ENCODE measurements at regions not wholly inside any gene's neighbourhood (a gene's known extent, or its start where the extent isn't known, plus 50 kb on each side); places are given as distances from the start of the nearest gene placed in this dataset.

DNA sequence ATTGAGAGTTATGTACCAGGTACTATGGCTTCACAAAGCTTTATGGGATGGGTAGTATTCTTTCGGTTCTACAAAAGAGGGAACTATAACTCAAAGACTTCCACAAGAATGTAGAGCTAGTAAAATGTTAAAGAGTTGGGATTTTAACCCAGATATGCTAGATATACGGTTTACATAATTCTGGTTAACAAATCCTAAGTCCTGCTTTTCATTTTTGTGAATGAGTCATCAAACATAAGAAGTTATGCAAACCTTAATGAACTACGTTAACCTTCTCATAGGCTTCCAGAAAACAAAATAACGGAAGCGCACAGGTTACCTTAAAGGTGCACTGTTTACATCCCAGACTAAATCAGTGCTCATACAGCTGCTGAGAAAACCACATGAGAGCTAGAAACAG is 1049.3 kb downstream of the MCTP2 start:
- Histone ChIP-seq H3K27me3 (ENCODE audit: insufficient read depth, poor library complexity, severe bottlenecking) (no peaks in the 10 kb centered on the region), H3K27ac (replicated peaks) (no peak overlapping the region), H3K4me3 (replicated peaks; ENCODE audit: insufficient read depth, low read length) (no peak overlapping the region)
- TF ChIP-seq SPI1 (IDR thresholded peaks at IDR 0.05; ENCODE audit: borderline replicate concordance, low read depth) (no peak), POLR2AphosphoS5 (IDR thresholded peaks at IDR 0.05; ENCODE audit: low read depth) (no peak), GABPA (IDR thresholded peaks at IDR 0.05; ENCODE audit: low read depth) (no peak)
- TF ChIP-seq, protein P1, sequence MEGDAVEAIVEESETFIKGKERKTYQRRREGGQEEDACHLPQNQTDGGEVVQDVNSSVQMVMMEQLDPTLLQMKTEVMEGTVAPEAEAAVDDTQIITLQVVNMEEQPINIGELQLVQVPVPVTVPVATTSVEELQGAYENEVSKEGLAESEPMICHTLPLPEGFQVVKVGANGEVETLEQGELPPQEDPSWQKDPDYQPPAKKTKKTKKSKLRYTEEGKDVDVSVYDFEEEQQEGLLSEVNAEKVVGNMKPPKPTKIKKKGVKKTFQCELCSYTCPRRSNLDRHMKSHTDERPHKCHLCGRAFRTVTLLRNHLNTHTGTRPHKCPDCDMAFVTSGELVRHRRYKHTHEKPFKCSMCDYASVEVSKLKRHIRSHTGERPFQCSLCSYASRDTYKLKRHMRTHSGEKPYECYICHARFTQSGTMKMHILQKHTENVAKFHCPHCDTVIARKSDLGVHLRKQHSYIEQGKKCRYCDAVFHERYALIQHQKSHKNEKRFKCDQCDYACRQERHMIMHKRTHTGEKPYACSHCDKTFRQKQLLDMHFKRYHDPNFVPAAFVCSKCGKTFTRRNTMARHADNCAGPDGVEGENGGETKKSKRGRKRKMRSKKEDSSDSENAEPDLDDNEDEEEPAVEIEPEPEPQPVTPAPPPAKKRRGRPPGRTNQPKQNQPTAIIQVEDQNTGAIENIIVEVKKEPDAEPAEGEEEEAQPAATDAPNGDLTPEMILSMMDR (IDR thresholded peaks at IDR 0.05; ENCODE audit: insufficient read depth, low read length), result no peak
- TF ChIP-seq, protein P2, sequence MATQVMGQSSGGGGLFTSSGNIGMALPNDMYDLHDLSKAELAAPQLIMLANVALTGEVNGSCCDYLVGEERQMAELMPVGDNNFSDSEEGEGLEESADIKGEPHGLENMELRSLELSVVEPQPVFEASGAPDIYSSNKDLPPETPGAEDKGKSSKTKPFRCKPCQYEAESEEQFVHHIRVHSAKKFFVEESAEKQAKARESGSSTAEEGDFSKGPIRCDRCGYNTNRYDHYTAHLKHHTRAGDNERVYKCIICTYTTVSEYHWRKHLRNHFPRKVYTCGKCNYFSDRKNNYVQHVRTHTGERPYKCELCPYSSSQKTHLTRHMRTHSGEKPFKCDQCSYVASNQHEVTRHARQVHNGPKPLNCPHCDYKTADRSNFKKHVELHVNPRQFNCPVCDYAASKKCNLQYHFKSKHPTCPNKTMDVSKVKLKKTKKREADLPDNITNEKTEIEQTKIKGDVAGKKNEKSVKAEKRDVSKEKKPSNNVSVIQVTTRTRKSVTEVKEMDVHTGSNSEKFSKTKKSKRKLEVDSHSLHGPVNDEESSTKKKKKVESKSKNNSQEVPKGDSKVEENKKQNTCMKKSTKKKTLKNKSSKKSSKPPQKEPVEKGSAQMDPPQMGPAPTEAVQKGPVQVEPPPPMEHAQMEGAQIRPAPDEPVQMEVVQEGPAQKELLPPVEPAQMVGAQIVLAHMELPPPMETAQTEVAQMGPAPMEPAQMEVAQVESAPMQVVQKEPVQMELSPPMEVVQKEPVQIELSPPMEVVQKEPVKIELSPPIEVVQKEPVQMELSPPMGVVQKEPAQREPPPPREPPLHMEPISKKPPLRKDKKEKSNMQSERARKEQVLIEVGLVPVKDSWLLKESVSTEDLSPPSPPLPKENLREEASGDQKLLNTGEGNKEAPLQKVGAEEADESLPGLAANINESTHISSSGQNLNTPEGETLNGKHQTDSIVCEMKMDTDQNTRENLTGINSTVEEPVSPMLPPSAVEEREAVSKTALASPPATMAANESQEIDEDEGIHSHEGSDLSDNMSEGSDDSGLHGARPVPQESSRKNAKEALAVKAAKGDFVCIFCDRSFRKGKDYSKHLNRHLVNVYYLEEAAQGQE (IDR thresholded peaks at IDR 0.05; ENCODE audit: insufficient replicate concordance, low read depth), result no peak
- DNase-seq (ENCODE audit: low read depth in 1 of 2, low spot score in 1 of 2), result no peak

DNA sequence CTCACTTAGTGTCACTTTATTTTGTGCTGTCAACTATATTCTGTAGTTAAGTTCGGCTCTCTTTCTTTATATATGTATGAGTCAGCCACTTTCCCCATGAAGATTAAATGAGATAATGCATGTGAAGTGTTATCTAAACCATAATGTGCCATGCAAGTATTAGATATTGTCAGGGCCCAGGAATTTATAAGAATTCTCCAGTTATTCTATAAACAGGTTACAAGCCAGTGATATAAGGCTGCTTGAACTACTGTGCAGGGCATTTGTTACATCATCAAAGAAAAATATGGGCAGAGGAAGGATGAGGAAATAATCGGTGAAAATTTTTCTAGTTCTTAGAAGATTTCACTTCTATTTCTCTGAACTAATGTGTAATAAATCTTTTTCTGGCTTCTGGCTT is 1049.0 kb upstream of the NR2F2 start:
- no peak for DNase-seq (ENCODE audit: low read depth in 1 of 2, low spot score in 1 of 2)
- no peaks in the 10 kb centered on the region for H3K27me3 ChIP-seq (ENCODE audit: insufficient read depth, poor library complexity, severe bottlenecking)
- TF ChIP-seq POLR2AphosphoS5 (IDR thresholded peaks at IDR 0.05; ENCODE audit: low read depth), result no peak
- no peak for TF ChIP-seq SPI1 (IDR thresholded peaks at IDR 0.05; ENCODE audit: borderline replicate concordance, low read depth)
- TF ChIP-seq, protein P1 (IDR thresholded peaks at IDR 0.05; ENCODE audit: insufficient read depth, low read length), result no peak
- no peak for TF ChIP-seq GABPA (IDR thresholded peaks at IDR 0.05; ENCODE audit: low read depth)
- TF ChIP-seq, protein P2 (IDR thresholded peaks at IDR 0.05; ENCODE audit: insufficient replicate concordance, low read depth), result no peak
- no peak overlapping the region for H3K27ac ChIP-seq (replicated peaks)
- H3K4me3 ChIP-seq (replicated peaks; ENCODE audit: insufficient read depth, low read length), result no peak overlapping the region

DNA sequence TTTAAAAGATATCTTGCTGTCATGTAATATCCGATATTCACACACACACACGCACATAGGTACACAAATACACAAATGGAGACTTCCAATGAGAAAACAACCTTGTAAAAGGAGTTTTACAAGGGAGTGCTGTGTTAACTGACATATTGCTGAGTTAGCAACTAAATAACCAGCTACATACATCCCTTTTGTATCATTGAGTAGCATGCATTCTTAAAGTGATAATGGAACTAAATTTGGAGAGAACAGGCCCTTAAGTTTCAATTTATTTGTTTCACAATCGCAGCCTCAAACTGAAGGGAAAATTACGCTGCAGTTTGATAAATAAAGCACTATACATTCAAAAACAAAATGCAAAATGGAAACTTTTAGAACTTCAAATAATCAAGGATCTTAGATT is 1046.0 kb upstream of the NR2F2 start:
- DNase-seq (ENCODE audit: low read depth in 1 of 2, low spot score in 1 of 2), result no peak
- Histone ChIP-seq H3K27ac (replicated peaks) (peak overlapping the region; percentile 57), H3K27me3 (ENCODE audit: insufficient read depth, poor library complexity, severe bottlenecking) (no peaks in the 10 kb centered on the region), H3K4me3 (replicated peaks; ENCODE audit: insufficient read depth, low read length) (no peak overlapping the region)
- TF ChIP-seq, protein P2 (IDR thresholded peaks at IDR 0.05; ENCODE audit: insufficient replicate concordance, low read depth), result no peak
- TF ChIP-seq, protein P1 (IDR thresholded peaks at IDR 0.05; ENCODE audit: insufficient read depth, low read length), result no peak
- TF ChIP-seq SPI1 (IDR thresholded peaks at IDR 0.05; ENCODE audit: borderline replicate concordance, low read depth) (no peak), POLR2AphosphoS5 (IDR thresholded peaks at IDR 0.05; ENCODE audit: low read depth) (no peak), GABPA (IDR thresholded peaks at IDR 0.05; ENCODE audit: low read depth) (no peak)
